HG02798 (cell line): ENCODE measurements at regions not wholly inside any gene's neighbourhood (a gene's known extent, or its start where the extent isn't known, plus 50 kb on each side); places are given as distances from the start of the nearest gene placed in this dataset.
"Not testable (repeated sequence)": the region's sequence is repeated elsewhere in the genome, so short reads cannot be mapped to it uniquely, and the experiment has no call there.

Experiments
- ATAC-seq: cut with Tn5 transposase; IDR thresholded peaks from one replicate; pipeline ENCODE4 v1.9.1; 2021; ENCODE audit warnings: mild to moderate bottlenecking; ENCODE audit not compliant: unreplicated experiment, poor library complexity

DNA sequence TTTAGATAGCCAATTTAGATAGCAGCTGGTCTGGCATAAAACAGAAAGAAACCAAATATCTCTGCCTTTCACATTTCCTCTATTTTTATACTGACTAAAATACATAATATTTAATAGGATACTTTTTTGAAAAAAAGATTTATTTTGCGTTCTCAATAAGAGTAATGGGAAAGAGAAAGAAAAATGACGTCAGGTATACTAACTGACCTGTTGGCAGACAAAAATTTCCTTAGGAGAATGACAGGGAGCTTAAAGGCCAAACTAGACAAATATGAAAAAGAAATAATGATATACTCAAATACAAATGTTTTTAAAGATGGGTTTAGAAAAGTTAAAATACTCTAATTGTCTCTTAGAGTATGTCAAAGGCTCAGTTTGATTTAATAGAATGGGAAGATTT, 309.4 kb upstream of the ADGRL3 start:
- ATAC-seq, result no peak

DNA sequence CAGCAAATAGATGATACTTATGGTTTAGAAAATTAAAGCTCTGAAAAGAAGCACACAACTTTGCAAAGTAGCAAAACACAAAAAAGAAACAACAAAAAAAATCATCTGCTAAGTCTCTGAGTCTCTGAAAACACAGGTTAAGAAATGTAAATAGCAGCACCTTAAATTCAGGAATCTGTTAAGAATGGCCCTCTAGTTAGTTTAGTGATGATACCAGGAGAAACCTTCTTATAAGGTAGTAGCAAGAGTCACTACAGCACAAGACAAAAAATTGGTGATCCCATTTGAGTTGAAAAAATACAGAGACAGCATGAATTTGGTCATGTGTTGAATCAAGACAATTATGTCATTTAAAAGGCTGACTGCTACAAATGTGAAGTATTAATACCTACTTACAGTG, 308.2 kb upstream of the ADGRL3 start:
- no peak for ATAC-seq

DNA sequence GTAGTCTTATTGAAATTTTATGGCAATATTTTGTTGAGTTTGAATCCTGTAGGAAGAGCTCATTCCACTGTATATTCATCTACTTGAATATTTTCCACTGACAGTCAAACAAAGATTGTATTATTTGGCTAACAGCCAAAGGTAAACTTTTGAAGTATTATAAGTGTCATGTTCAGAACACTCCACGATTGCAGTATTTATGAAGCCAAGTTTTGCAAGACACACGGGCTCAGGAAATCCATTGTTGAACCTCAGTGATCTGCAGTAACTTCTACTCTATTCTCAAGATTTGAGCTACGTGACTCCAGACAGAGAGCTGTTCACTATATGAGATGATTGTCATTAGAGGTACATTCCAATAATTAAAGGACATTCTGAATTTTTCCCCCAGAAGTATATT, 302.7 kb upstream of the ADGRL3 start:
- ATAC-seq, result no peak

DNA sequence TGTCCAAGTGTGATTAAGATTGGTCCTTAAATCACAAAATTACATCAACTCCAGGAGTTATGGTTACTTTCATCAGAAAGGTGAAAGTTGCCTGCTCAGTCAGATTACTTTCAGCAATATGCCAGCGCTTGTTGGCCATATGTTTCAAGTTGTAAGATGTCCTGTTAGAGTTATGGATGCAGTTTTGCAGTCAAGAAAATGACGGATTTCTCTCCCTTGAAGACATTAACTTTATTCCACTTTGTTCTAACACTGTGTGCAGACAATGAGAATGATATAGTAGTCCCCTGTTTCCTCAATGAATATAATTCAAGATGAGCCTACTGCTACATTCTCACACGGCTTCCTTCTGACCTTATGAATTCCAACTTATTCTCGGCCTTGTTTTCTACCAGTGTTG, 295.0 kb upstream of the ADGRL3 start:
- ATAC-seq, result no peak

DNA sequence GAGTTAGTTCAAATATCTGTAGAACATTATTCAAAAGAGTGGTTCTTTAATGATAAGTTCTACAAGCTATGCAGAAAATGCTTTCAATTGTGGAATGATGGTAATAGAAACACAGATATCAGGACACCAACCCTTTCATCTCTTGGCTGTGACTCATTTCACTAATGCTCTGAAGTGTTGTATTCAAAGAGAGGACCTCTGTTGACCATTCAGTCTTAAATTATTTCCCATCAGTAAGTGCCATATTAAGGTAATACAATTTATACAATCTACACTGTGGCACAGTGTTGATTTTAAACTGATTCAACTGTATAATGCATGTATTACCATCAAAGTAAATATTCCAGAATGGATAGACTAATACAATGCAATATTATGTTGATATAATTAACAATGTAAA, 289.0 kb upstream of the ADGRL3 start:
- no peak for ATAC-seq

DNA sequence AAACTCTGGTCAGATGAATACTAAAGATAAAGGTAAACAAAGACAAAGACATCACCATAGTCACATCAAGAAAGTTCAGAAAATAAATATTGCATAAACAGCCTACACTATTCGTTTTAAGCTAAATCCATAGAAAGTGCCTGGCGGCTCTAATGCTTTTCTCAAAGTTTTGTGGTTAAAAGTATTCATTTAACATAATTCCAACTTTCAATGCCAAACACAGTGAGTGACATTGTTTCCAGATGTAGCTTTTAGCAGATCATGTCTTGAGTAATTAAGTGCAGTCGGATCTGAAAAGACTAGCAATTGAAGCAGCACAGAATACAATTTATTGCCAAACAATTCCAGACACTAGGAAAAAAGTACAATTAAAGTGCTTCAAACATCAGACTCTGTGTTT, 287.1 kb upstream of the ADGRL3 start:
- ATAC-seq, result no peak

DNA sequence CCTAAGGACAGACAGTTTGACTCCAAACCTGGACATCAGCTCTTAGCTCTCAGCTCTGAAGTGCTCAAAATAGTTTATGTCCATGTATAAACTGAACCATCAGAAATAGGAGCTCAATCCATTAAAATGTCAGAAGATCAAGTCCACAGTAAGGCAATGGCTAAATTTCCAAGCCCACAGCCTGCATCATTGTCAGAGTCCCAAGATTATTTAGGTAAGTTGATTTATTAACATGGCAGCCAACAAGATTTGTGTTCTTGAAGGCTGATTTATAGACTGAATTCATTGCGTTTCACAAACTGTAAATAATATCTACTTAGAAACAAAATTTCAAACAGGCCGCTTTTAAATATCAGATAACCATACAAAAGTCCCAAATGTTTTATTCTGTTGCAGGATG, 286.5 kb upstream of the ADGRL3 start:
- no peak for ATAC-seq

DNA sequence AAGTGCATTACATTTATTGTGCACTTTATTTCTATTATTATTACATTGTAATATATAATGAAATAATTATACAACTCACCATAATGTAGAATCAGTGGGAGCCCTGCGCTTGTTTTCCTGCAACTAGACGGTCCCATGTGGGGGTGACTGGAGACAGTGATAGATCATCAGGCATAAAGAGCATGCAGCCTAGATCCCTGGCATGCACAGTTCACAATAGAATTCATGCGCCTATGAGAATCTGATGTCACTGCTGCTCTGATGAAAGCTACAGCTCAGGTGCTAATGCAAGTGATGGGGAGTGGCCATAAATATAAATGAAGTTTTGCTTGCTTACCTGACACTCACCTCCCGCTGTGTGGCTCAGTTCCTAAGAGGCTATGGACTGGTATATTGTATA, 278.4 kb upstream of the ADGRL3 start:
- not testable (repeated sequence) for ATAC-seq

DNA sequence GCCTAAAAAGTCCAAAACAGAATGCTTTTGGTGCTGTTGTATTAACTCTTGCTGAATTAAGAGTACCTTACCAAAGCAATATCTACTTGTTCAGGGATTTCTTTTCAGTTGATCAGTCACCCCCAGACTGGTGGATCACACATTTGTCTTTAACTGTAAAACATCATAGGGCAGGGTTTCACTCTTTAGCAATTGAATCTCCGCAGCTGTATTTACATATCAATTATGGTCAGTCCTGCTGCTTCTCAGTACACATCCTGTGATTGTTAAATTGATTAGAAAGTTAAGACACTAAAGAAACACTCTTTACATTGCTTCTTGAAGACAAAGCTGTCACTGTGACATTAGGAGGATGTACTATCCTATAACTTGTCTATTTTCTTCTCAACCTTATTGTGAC, 277.1 kb upstream of the ADGRL3 start:
- no peak for ATAC-seq

DNA sequence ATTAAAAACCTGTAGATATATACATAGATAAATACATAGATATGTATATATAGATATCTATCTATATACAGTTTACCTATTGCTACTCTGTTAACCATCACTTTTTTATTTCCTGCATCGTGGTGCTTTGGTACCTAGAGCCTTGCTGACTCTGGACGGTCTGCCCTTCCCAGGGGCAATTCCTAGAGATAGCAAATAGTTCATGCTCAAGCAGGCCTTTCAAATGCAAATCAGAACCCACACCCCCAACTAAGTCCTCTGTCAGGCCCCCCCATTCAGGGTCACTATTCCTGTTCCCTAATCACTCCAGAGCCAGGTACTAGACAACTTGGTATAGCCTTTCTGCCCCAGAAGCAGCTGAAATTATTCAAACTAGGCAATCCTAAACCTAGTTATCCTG, 273.5 kb upstream of the ADGRL3 start:
- ATAC-seq, result no peak

DNA sequence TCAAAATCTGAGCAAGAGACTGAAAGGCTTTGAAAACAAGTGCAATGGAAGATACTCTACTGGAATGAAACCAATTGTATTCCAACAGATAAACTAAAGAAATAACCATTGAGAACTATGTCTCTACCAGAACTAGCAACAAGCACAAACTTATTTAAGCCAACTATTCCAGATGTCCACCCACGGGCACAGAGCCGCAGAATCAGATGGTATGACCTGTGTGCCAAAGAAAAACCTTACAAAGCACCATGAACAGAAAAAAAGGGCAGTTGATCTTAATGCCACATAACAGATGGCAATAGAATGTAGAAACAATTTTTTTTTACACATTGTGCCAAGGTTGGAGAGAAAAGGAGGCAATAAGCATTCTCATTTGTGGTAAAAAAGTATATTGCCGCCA, 269.3 kb upstream of the ADGRL3 start:
- no peak for ATAC-seq

DNA sequence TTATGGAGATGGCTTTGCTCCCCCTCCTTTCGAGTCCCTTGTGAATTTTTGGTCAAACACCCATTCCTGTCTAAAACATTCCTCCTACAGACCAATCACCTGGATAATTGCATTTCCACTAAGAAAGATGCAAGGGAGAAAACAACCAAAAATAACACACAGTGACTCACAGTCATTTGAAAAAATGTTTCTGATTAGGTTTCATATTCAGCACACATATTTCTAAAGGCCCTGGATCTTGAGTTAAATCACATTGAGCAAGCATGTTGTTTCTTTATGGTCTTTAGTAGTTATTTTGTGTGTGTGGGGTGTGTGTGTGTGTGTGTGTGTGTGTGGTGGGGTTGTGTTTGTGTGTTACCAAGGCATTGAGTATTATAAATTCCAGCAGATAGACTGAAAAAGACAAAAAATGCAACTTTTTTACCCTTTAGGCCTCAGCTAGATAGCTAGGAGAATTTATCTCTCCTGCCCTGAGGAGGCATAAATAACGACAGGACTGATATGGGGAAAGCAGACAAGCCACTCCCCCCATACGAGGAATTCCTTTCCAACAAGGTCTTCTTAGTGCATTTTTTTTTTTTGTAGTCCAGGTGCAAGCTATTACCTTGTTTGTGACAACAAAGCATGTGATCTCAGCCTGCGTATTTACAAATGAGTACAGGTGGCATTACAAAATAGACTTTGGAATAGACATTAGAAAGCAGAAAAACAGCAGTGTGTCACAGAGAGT, 265.4 kb upstream of the ADGRL3 start:
- ATAC-seq, result no peak

DNA sequence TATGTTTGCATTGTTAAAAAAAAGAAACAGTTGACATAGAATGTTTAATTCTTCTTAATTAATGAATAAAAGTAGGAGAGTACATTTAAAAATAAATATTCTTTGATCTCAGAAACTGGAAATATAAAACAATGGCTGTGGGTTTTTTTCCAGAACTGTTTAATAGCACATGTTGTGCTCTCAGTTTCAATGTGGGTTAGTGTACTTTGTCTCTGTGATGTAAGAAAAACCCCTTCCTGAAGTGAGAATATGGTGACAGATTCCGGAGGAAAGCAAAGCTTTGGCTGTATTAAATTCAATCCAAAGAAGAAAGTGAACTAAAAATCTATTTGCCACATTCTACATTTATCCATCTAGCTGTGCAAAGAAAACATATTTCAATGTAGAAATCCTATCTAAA, 261.9 kb upstream of the ADGRL3 start:
- ATAC-seq, result no peak

DNA sequence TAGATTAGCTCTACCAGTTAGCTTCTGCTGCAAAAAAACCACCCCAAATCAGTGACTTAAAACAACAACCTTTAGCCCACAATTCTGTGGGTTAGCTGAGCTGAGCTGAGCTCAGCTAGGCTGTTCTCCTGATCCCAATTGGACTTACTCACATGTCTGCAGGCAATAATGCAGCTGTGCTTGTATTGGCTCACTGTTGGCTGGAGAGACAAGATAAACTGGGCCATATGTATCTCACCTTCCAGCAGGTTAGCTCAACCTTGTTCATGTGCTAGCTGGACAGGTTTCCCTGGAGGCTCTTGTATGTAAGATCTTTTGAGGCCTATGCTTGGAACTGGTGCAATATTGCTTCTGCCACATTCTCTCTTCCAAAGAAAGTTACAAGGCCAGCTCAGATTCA, 261.5 kb upstream of the ADGRL3 start:
- ATAC-seq, result no peak

DNA sequence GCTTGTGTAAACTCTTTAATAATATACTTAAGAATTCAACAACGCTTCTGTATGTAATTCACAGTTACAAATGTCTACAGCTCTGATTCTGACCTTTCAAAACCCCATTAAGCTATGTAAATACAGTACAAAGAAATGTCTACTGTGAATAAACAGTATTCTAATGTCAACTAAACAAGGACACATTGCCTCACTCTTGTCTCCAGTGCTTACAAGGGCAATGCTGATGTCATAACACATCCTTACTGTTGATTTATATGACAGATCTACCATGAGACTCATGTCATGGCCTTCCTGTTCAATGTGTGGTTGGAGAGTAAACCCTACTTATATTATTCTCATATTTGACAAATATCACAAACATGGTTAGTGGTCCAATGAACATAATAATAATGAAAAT, 256.1 kb upstream of the ADGRL3 start:
- ATAC-seq, result no peak

DNA sequence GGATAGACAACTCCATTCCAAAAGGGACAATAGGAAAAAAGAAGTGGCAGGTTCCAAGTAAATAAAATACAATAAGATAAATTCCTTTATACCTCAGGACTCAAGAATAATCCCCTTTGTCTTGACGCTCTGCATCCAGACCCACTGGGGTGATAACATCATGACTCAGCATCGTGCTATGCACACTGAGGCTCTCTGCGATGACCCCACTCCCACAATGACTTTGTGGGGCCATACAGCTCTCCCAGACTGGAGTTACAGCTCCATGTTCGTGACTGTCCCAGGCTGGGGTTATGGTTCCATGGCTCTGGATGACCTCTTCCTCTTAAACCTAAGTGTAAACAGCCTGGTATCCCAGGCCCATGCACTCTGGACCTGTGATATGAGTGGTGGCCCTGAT, 254.5 kb upstream of the ADGRL3 start:
- ATAC-seq, result no peak

DNA sequence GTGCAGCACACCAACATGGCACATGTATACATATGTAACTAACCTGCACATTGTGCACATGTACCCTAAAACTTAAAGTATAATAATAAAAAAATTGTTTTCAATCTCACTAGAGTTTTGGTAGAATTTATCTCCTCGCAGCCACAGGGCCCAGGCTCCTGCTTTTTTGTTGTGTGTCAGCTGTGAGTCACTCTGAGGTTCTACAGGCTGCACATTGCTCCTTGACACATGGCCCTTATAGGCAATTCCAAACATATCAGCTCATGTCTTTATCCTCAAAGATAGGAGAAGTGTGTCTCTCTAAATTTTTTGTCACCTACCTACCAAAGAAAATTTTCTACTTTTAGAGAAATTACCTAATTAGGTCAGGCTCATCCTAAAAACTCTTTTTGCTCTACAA, 252.1 kb upstream of the ADGRL3 start:
- ATAC-seq, result no peak

DNA sequence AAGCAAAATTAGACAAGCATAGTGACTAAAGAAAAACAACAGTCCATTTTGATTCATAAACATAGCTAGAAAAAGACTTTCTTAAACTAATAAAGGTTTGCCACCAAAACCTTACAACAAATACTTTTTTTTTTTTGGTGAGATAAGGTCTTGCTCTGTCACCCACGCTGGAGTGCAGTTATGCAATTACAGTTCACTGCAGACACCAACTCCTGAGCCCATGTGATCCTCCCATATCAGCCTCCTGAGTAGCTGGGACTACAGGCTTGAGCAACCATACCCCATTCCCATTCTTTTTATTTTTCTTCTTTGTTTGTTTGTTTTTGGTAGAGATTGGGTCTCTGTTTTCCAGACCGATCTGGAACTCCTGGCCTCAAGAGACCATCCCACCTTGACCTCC, 247.2 kb upstream of the ADGRL3 start:
- ATAC-seq, result no peak

DNA sequence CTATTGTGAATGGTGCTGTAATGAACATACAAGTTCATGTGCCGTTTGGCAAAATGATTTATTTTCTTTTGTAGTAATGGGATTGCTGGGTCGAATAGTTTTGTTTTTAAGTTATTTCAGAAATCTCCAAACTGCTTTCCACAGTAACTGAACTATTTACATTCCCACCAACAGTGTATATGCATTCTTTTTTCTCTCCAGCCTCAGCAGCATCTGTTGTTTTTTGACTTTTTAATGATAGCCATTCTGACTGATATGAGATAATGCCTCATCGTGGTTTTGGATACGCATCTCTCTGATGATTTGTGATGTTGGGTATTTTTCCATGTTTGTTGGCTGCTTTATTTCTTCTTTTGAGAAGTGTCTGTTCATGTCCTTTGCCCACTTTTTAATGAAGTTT, 246.3 kb upstream of the ADGRL3 start:
- ATAC-seq, result no peak

DNA sequence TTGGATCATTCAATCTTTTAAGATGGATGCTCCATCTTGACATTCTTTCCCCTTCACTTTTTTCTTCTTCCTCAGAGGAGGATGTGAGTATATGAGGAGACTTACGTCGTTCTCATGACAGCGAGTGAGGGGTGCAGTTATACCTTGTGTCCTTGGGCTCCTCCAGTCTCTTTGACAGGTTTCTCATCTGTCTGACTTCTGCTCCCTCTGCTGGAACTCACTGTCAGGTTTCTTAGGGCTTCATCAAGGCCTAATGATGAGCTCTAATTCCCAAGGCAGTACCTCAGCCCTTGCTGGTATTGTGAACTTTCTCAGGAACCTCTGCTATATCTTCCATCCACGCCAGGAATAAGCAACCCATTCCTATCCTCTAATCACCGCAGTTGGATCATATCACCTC, 237.8 kb upstream of the ADGRL3 start:
- no peak for ATAC-seq

DNA sequence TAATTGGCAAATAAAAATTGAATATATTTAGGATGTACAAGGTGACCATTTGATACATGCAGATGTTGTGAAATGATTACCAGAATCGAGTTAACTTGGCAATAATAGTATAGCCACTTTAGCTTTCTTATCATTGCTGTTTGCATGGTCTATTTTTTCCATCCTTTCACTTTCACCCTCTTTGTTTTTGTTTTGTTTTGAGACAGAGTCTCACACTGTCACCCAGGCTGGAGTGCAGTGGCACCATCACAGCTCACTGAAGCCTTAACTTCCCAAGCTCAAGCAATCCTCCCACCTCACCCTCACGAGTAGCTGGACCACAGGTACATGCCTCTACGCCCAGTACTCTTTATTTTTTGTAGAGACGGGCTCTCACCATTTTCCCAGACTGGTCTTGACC, 218.6 kb upstream of the ADGRL3 start:
- ATAC-seq, result no peak

DNA sequence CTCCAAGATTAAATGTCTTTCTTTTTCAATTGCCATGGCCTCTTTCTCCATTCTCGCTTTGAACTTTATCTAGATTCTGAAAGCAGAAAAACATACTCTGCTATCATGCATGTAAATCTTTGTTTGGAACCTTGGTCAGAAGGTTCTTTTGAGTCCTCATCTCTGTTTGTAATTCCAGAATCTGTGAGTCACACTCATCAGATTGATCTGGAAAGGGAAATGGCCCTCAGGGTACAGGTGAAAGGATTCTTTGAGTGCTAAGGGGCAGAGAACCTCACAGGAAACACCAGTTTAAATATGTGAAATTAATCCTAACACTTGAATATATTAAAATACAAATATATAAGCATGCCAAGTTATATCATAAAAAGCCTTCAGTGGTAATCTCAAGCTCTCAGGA, 211.0 kb upstream of the ADGRL3 start:
- no peak for ATAC-seq

DNA sequence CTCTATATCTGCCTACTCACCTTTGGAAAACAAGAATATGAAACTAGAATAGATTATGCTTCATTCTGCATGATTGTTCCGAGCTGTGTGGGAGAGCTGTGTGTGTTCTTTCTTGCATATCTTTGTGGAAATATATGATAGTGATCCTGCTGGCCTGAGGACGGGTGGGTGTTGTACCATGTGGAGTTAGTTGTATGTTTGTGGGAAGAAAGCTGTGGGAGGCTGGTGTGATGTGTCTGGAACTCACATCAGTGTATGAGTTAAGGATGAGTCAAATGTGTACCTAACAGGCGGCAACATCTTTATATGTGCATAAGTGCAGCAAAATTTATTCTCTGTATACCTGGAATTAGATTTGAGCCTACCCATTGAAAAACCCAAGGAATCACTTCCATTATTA, 208.1 kb upstream of the ADGRL3 start:
- no peak for ATAC-seq
